SK-N-DZ (cell line): ENCODE measurements at regions not wholly inside any gene's neighbourhood (a gene's known extent, or its start where the extent isn't known, plus 50 kb on each side); places are given as distances from the start of the nearest gene placed in this dataset.
"Not testable (repeated sequence)": the region's sequence is repeated elsewhere in the genome, so short reads cannot be mapped to it uniquely, and the experiment has no call there.

ENCODE experiments used
- DNase-seq: peaks from one replicate; pipeline ENCODE4 v3.0.0-alpha.2; 2015; ENCODE audit warnings: low spot score

DNA sequence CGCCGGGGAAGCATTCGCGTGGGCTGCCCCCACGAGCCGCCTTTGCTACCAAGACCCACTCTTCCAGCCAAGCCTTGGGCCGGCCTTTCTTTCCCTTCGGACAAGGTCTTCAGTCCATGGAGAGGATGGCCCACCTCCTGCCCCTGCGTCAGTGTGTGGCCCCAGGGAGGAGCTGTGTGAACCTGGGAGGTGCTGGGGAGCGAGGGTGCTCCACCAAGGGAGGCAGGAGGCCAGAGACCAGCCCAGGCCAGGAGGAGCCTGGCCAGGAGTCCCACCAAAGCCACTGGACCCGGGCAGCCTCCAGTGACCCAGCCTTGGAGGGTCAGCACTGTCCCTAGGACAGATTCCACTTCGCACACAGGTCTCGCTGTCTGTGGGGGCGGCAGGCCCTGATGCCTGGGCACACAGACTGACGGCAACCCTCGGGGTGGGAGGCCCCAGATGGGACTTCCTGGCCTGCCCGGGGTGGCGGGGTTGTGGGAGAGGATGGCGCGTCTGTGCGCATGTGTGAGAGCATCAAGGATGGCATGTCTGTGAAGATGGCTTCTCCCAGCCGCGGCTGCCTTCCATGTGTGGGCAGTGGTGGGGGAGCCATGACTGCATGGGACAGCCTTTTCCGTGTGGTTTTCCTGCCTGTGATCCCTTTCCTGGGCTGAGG, 113.3 kb upstream of the LPCAT1 start:
- no peak for DNase-seq

DNA sequence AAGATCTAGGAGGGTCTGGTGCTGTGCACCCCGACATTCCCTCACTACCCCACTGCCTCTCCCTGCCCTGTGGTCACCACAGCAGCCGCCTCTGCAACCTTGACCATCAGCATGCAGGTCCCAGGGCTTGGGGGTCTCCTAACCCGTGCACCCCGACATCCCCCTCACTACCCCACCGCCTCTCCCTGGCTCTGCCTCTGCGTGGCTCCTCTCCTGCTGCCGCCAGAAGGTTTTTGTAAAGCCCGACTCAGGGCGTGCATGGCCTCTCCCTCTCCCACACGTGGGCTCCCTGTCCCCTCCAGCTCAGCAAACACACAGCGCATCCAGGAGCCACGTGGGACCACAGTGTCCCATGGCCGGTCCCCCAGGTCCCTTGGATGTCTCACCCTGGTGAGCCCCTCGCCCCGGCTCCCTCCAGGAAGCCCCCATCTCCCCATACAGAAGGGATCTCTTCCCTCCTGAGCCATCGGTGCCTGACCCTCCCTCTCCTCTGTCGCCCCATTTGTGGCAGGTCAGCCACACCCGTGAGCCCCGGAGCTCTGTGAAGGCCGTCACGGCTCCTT, 112.5 kb upstream of the LPCAT1 start:
- DNase-seq, result not testable (repeated sequence)

DNA sequence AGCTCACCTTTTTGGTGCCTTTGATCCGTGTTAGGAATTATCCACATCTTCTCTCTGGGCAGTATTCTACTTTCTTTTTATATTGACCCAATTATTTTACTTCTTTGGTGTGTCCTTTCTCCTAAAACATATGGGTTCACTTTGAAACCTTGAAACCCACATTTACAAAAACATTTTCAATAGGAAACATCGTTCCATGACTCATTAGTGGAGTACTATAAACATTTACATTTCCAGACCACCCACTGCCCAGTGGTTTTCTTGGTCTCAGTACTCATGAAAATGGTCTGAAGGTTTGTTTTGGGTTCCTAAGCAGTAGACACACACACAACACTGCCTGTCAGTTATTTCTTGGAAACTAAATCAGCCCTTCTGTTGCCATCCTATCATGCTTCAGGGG, 111.7 kb upstream of the LPCAT1 start:
- DNase-seq, result not testable (repeated sequence)

DNA sequence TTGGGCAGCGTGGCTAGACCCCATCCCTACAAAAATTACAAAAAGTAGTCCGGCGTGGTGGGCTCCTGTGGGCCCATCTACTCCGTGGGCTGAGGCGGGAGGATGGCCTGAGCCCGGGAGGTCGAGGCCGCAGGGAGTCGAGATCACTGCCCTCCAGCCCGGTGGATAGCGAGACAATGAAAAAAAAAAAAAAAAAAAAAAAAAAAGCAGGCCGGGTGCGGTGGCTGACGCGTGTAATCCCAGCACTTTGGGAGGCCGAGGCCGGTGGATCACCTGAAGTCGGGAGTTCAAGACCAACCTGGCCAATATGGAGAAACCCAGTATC, 110.5 kb upstream of the LPCAT1 start:
- DNase-seq, result no peak

DNA sequence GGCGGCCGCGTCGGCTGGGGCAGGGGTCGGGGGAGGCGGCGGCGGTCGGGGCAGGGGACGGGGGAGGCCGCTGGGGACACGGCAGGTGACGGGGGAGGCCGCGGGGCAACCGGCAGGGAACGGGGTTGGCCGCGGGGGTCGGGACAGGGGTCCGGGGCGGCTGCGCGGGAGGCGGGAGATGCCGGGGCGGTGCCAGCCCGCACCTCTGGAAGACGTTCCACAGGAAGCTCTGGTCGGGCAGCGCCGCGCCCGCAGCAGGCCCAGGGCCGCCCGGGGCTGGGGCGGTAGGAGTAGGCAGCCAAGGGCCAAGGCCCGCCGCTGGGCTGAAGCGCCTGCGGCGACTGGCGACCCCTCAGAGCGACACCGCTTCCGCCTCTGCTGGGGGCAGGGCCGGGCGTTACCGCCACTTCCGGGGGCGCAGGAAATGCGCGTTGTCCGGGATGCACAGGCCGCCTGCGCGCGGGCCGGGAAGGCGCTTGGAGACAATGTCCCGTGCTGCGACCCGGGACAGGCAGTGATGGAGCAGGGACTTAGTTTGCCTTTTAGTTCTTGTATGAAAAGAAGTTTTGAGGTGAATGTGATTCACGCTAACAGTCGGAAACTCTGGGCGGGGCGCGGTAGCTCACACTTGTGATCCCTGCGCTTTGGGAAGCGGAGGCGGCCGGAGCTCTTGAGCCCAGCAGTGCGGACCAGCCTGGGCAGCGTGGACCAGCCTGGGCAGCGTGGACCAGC, 110.0 kb upstream of the LPCAT1 start:
- DNase-seq, result peak; percentile 85

DNA sequence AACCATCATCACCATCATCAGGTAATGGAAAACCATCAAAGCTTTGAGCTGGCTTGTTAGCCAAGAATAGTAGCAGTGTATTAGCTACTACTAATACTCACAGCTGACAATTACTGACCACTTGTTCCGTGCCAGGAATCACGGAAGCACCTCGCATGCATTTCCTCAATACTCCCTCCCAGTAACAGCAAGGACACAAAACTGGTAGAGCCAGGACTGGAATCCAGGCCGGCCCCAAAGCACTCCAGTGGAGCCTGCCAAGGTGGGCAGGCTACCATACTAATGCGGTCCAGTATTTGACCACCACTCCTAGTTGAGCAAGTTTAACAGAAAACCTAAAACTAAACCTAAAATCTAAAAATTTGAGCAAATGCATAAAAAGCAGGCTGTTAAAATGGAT, 107.2 kb upstream of the LPCAT1 start:
- DNase-seq, result not testable (repeated sequence)

DNA sequence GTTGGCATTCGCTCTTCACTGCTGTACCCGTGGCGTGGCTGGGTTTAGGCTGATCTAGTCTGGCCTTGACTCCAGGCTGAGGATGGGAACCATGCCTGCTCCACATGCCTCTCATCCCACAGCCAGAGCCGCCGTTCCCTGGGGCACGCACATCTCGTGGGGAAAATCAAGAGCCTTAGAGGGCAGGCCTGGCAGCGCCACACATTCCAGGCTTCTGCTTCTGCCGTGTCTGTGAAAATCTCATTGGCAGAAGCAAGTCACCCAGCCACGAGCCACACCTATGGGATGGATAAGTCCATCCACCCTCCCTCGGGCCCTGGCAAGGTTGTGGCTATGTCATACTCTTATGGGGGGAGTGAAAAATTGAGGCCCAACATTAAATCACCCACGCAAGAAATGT, 102.6 kb upstream of the LPCAT1 start:
- not testable (repeated sequence) for DNase-seq

DNA sequence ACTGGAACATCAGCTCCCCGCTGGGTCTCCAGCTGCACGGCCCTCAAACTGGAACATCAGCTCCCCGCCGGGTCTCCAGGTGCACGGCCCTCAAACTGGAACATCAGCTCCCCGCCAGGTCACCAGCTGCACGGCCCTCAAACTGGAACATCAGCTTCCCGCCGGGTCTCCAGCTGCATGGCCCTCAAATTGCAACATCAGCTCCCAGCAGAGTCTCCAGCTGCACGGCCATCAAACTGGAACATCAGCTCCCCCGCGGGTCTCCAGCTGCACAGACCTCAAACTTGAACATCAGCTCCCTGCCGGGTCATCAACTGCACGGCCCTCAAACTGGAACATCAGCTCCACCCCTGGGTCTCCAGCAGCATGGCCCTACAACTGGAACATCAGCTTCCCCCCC, 95.8 kb upstream of the LPCAT1 start:
- DNase-seq, result not testable (repeated sequence)

DNA sequence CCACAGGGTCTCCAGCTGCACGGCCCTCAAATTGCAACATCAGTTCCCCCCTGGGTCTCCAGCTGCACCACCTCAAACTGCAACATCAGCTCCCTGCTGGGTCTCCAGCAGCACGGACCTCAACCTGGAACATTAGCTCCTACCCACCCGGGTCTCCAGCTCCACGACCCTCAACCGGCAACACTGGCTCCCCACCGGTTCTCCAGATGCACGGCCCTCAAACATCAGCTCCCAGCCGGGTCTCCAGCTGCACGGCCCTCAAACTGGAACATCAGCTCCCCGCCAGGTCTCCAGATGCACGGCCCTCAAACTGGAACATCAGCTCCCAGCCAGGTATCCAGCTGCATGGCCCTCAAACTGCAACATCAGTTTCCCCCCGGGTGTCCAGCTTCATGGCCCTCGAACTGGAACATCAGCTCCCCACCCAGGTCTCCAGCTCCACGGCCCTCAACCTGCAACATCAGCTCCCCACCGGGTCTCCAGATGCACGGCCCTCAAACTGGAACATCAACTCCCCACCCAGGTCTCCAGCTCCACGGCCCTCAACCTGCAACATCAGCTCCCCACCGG, 94.6 kb upstream of the LPCAT1 start:
- DNase-seq, result not testable (repeated sequence)

DNA sequence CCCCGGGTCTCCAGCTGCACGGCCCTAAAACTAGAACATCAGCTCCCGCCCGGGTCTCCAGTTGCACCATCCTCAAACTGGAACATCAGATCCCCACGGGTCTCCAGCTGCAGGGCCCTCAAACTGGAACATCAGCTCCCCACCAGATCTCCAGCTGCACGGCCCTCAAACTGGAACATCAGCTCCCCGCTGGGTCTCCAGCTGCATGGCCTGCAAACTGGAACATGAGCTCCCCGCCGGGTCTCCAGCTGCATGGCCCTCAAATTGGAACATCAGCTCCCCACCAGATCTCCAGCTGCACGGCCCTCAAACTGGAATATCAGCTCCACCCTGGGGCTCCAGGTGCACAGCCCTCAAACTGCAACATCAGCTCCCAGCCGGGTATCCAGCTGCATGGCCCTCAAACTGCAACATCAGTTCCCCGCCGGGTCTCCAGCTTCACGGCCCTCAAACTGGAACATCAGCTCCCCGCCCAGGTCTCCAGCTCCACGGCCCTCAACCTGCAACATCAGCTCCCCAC, 93.5 kb upstream of the LPCAT1 start:
- not testable (repeated sequence) for DNase-seq

DNA sequence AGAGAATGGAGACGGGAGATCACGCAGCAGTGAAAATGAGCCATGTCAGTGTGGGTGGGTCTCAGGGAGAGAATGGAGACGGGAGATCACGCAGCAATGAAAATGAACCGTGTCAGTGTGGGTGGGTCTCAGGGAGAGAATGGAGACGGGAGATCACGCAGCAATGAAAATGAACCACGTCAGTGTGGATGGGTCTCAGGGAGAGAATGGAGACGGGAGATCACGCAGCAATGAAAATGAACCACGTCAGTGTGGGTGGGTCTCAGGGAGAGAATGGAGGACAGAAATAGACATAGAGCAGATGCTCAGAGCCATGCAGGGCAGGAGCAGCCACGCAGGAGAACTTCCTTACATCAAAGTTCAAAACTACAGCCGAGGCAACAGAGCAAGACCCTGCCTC, 89.8 kb upstream of the LPCAT1 start:
- not testable (repeated sequence) for DNase-seq

DNA sequence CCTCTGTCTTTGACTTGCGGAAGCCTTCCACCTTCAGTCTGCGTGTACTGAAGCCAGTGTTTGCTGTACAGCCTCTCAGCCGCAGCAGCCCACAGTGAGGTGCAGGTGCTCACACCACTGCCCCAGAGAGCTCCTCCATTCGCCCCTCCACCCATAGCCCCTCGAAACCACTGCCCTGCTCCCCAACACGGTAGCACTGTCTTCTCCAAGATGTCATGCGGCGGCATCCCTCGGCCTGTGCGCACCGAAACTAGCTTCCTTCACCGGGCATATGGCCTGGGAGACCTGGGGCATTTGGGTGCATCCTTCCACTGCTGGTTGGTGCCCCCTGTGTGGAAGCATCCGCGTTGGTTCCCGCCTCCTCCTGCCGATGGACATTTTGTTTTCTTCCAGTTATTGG, 86.8 kb upstream of the LPCAT1 start:
- DNase-seq, result not testable (repeated sequence)

DNA sequence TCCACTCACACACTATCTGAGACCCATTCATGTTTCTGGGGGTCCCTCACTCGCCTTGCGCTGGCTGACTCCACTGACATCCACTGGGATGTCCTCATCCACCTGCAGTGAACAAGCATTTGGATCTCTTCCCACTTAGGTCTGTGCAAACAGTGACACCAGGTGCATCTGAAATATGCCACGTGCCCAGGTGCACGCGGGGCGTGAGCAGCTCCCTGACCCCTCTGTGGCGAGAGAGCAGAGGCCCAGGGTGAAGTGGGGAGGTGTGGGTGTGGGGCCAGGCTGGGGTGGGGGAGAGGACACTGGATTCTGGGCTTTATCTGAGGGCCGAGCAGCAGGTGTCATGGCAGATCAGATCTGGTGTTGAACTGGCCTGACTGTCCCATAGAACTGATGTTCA, 85.4 kb upstream of the LPCAT1 start:
- not testable (repeated sequence) for DNase-seq

DNA sequence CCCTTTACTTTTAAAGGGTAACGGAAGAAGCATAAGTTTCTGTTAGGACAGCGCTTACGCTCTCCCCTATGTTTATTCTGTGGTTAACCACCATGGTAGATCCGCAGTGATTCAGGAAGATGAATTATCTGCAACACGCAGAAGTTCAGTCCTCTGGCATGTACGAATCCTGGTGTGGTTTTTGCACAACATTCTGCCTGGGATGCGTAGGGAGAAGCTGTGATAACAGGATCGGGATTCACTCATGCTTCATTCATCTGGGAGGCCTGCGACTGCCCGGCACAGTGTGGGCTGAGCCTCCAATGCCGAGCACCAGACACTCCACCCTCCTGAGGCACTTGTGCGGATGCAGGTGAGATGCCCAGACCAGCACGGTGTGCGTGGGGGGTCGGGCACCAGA, 84.6 kb upstream of the LPCAT1 start:
- DNase-seq, result not testable (repeated sequence)

DNA sequence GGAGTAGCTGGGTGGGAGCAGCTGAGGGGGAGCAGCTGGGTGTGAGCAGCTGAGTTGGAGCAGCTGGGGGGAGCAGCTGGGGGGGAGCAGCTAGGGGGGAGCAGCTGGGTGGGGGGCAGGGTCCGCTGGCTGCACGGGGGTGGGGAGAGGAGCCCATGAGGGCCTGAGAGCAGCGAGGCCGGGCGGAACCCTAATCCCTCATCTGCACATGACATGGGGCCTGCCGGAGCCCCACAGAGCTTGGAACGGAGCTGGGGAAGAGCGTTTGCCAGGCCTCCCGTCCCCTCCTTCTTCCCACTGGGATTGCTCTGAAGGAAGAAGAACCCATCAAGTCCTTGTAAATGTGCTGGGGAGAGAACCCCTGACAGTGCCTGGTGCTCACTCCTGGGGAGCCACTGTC, 83.2 kb upstream of the LPCAT1 start:
- not testable (repeated sequence) for DNase-seq

DNA sequence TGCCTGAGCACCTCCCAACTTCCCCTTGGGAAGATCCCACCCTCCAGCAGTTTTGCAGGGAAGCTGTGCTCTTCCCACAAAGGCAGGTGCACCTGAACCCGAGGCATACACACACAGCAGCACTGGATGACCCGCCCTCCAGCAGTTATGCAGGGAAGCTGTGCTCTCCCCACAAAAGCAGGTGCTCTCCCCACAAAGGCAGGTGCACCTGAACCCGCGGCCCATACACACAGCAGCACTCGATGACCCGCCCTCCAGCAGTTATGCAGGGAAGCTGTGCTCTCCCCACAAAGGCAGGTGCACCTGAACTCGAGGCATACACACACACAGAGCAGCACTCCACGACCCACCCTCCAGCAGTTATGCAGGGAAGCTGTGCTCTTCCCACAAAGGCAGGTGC, 80.2 kb upstream of the LPCAT1 start:
- DNase-seq, result not testable (repeated sequence)

DNA sequence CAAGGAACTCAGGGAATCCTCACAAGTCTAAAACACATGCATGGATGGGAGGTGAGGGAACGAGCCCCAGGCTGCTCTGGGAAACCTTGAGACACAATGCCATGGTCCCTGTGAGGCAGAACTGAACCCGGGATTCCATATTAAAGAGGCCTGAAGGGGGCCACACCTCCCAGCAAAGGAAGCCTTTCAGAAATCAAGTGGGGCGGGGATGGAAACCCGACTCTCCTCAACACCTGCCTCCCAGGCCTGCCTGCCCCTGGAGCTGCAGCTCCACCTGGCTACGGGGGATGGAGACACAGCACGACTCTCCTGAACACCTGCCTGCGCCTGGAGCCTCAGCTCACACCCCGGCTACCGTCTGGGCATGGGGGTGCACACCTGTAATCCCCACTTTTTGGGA, 77.8 kb upstream of the LPCAT1 start:
- peak; percentile 23 for DNase-seq

DNA sequence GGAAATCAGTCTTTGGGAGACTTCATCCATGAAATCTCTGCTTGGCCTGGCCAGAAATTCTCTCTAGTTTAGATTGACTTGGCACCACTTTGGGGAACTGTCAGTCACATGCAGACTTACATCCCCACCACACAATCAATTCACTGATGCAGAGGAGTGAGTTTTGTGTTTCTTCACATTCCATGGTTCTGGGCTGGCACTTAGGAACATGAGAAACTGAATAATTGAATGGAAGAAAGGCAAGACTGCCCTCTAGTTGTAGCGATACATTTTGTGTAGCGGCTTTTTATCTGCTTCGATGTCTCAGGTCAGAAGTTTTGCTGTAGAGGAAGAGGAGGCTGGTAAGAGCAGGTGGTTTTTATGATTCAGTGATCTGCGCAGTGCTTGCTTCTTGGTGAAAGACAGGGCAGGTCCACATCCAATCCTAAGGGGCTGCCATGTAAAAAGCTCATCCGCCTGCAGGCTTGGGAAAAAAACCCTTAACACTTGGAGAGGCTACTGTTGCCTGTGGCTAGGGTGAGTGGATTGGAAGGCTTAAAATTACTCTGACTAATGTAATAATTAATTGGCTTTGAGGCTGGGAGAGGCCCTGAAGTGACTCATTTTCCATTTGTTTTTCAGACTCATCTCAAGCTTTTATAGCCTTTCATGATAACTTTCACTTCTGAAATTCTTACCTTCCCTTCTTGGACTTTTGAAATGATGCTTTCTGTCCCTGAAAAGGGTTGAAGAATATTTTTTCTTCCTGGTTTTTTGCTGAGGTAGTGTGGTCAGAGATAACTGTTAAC, 75.4 kb upstream of the LPCAT1 start:
- DNase-seq, result not testable (repeated sequence)

DNA sequence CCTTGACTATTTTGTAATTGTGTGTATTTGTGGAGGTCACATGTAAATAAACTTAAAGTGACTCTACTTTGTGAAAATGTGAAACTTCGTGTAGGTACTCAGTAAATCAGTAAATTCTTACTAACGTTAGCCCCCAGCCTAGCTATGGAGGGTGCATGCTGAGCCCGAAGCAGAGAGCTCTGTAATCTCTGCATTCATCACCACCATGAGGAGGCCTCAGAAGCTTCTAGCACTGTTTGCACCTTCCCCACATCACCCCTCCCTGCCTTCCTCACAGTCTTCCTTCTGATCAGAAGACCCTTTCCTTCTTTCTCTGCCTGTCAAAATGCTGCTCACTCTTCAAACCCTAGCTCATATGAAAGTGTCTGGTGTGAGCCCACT, 73.3 kb upstream of the LPCAT1 start:
- DNase-seq, result not testable (repeated sequence)

DNA sequence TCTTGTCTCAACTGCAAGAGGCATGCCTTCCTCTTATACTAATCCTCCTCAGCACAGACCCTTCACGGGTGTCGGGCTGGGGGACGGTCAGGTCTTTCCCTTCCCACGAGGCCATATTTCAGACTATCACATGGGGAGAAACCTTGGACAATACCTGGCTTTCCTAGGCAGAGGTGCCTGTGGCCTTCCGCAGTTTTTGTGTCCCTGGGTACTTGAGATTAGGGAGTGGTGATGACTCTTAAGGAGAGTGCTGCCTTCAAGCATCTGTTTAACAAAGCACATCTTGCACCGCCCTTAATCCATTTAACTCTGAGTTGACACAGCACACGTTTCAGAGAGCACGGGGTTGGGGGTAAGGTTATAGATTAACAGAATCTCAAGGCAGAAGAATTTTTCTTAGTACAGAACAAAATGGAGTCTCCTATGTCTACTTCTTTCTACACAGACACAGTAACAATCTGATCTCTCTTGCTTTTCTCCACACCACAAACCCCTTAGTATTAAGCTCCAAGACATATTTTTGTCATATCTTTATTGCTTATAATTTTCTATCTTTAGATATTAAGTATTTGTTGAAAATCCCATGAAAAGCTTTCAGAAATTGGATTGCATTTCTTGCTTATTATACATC, 72.8 kb upstream of the LPCAT1 start:
- not testable (repeated sequence) for DNase-seq
